Right renal pelvis (tissue), 4 donors: ENCODE measurements at regions not wholly inside any gene's neighbourhood (a gene's known extent, or its start where the extent isn't known, plus 50 kb on each side); places are given as distances from the start of the nearest gene placed in this dataset.

Source experiments
- DNase-seq, 4 donors: peaks; one replicate each; pipeline ENCODE4 v3.0.0-alpha.2; 2013; ENCODE audit warnings: low read depth in 4 of 4, low spot score in 3 of 4, missing footprints in 1 of 4

GRCh38 chr5:176711883-176712282 is 64.6 kb downstream of the TSPAN17 start:
- DNase-seq = no peak

- no peak for DNase-seq
Observed at GRCh38 chr5:176712546-176713304, 65.4 kb downstream of the TSPAN17 start.

GRCh38 chr5:176713409-176713808 is 66.1 kb downstream of the TSPAN17 start:
- DNase-seq = no peak

- no peak for DNase-seq
Observed at GRCh38 chr5:176714067-176714466, 66.8 kb downstream of the TSPAN17 start.

GRCh38 chr5:176716320-176716719 is 69.0 kb downstream of the TSPAN17 start:
- DNase-seq = no peak

- DNase-seq = no peak
Observed at GRCh38 chr5:176719113-176719739, 71.9 kb downstream of the TSPAN17 start.

GRCh38 chr5:176721509-176721908 is 74.2 kb downstream of the TSPAN17 start:
- DNase-seq = no peak

- no peak for DNase-seq
Observed at GRCh38 chr5:176722757-176723156, 75.5 kb downstream of the TSPAN17 start.

GRCh38 chr5:176723440-176723839 is 76.2 kb downstream of the TSPAN17 start:
- no peak for DNase-seq

GRCh38 chr5:176724472-176724871 is 77.2 kb downstream of the TSPAN17 start:
- DNase-seq = no peak

- DNase-seq = no peak
Observed at GRCh38 chr5:176725521-176726280, 78.4 kb downstream of the TSPAN17 start.

- no peak for DNase-seq
Observed at GRCh38 chr5:176726746-176727527, 79.7 kb downstream of the TSPAN17 start.

GRCh38 chr5:176727528-176727900 is 80.2 kb downstream of the TSPAN17 start:
- no peak for DNase-seq

GRCh38 chr5:176727983-176728675 is 80.8 kb downstream of the TSPAN17 start:
- DNase-seq = no peak

- no peak for DNase-seq
Observed at GRCh38 chr5:176728831-176729251, 81.5 kb upstream of the UNC5A start.

- DNase-seq = no peak
Observed at GRCh38 chr5:176730815-176731475, 79.4 kb upstream of the UNC5A start.

GRCh38 chr5:176731506-176732160 is 78.7 kb upstream of the UNC5A start:
- no peak for DNase-seq

- DNase-seq = no peak
Observed at GRCh38 chr5:176732306-176732705, 78.1 kb upstream of the UNC5A start.

GRCh38 chr5:176732736-176733405 is 77.5 kb upstream of the UNC5A start:
- DNase-seq = no peak
